Right hindlimb (tissue), 1 donor: ENCODE measurements at regions not wholly inside any gene's neighbourhood (a gene's known extent, or its start where the extent isn't known, plus 50 kb on each side); places are given as distances from the start of the nearest gene placed in this dataset.

ENCODE experiments used
- DNase-seq: peaks from one replicate; pipeline ENCODE4 v3.0.0-alpha.2; 2018

DNA sequence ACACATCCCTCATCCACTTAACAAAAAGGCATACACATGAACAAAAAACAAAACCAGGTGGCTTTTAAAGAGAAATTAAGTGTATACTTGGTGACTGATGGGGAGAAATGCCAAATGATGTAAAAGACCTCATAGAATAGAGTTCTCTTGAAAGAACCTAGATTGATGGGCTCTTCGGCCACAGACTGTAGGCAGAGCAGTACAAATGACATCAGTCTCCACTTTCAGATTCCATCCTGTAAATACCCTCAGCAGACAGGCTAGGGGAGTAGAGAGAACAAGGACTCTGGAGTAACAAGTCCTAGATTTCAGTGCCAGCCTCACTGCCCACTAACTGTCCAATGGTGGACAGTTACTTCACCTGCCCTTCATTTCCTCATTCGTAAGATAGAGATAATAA lies 203.8 kb downstream of the MZT1 start:
- DNase-seq, result no peak

DNA sequence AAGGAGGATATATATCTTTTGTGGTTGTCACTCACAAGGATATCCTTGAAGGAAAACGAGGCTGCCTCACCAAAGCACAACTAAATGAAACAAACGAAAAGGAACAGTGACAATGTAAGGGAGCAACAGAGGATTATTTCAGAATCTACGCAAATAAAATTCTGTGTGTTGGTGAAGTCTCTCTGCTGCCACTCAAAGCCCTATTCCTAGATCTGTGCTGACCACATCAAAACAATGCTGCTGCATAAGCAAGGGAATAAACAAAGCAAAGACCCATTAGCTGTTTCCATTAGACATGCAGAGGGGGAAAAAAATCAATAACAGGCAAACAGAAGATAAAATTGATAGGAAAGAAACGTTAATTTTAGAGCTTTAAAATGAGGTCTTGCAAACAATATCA lies 204.4 kb downstream of the MZT1 start:
- no peak for DNase-seq

DNA sequence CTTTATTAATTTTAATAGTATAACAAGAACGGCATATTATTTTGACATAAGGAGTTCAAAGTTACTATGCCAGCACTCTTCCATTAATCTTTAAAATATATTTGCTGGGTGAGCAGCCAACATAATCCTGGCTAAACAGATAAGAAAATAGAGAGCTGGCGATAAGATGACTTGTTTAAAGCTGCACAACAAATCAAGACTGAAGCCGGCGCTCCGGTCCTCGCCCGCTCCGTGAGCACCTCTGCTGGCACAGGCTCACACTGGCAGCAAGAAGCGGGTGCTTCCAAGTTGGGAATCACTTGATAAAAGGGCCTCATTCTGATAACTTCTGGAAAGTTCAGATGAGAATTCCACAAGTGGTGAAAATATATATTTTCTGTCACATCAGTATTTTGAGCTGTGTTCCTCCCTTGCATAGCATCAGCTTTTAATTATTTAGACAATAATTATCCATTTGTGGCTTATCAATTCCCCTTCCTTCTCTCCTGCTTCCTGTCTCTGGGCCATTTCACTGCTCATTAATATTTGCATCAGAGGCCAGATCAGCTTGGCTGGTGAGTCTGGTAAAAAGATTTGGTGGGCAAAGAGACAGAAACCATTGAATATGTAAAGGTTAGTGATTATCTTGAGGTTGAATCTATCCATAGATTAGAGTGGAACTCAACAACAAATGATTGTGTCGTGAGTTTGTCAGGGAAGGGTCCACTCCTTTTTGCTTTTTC lies 205.3 kb downstream of the MZT1 start:
- no peak for DNase-seq

DNA sequence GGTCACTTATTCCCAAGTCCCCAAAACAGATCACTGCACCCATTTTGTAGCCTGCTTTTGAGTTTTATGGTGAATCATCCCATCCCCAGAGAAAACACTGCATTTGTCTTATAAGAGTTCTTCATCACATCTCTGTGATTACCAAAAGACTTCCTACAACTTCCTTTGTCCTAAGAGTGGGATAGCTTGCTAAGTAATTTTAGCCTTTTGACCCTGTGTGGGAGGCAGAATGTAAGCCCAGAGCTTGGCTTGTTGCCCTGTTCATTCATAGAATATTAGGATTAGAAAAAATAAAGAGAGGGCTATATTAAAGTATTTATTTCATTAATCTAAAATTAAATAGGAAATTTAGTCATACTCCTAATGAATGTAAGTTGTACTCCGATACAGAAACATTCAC lies 213.3 kb downstream of the MZT1 start:
- no peak for DNase-seq

DNA sequence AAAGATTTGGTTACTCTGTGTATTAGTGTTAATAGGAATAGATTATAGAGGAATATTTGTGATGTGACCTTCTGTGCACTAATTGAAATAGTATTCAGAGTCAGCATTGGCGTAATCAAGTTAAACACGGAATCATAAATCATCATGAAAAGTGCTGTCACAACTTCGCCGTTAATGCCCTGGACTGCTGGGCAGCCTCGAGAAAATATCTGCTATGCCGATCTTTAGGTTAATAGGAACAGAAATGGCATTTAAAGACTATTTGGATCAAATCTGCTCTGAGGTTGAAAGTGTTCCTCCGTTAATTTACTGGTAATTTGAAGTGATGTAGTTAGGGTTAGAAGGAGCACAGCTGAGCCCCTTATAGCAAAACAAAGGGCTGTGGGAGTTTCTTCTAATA lies 219.0 kb downstream of the MZT1 start:
- DNase-seq, result no peak

DNA sequence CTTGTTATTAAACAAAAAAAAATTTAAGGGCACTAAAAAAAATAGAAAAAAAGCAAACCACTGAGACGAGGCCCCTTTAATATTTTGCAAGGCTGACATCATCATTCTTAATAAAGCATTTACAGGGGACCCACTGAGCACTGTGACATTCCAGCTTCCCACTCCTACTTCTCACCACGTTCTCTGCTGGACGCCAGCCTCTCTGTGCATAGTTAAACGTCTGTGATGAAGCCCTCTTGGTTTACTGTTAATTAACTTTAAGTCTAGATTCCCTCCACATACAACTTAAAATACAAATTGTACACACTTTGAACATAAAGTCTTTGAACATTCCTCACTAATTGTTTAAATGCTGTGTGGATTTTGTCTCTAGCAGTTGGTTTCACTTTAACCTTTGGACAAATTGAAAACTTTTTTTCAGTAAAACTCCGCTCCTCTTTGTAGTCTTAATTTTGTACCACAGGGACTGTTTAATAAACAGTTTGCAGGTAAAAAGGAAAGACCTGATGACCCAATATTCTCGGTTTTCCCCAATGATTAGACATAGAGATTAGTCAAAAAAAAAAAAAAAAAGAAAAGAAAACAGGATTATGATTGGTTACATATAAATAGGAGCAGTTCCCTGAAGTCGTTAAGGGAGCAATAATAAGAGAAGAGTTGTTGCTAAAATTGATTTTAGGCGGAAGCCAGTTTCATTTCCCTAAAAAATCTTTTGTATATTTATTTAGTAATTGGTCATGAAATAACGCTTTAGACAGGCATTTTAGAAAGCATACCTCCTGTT lies 219.8 kb downstream of the MZT1 start:
- no peak for DNase-seq

DNA sequence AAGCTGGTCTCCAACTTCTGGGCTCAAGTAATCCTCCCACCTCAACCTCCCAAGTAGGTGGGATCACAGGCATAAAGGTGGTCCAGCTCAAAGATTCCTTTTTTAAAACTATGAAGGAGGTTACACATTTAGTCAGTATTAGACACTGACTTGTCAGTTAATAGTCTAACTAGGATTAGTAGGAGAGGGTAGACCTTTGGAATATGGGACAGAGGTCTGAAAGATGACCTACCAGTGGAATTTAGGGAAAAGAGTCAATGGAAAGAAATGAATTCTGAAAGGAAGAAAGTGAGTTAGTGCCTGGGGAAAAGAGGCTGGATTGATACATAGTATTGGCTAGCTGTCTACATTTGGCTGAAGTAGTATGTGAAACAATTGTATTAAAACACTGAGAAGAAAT lies 220.7 kb downstream of the MZT1 start:
- DNase-seq, result no peak

DNA sequence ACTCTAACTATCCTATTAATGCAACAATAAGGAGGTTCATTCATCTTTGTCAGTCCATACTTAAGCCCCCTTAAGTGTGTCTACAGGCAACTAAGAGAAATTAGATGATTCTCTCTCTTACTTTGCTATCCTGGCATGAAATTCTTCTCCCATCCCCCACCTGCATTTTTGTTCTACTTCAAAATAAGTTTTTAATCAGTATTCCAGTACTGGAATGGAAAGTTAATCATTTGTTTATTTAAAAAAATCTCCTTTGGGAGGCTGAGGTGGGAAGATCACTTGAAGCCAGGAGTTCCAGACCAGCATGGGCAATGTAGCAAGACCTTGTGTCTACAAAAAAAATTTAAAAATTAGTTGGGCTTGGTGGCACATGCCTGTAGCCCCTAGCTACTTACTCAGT lies 222.1 kb downstream of the MZT1 start:
- no peak for DNase-seq

DNA sequence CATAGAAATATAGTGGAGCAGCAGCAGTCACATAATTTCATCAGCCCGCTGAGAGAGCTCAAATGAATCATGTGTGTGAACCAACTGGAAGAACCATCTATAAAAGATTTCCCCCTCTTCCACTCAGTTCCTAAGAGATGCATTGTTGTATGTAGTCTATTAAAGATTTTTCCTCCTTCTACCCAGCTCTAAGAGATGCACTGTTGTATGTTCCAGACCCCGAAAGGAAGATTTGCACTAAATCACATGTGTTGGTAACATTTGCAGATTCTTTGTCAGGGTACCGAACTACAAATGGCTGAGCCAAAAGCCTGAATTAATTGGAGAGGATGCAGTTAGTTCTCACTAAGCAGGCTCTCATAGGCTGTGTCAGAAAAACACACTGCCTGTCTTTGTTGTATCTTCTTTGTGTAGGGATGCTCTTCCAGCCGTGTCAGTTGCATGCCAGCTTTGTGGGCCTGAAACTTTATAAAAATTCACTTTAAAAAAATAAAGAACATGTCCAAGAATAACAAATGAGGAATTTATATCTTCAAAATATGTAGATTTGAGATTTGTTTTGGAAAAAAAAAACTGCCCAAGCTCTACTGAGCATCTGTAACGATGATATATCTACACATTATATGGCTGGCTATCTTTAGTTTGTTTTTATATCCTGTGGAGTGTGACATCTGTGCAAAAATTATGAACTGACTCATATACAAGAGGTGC lies 223.1 kb downstream of the MZT1 start:
- DNase-seq, result no peak

DNA sequence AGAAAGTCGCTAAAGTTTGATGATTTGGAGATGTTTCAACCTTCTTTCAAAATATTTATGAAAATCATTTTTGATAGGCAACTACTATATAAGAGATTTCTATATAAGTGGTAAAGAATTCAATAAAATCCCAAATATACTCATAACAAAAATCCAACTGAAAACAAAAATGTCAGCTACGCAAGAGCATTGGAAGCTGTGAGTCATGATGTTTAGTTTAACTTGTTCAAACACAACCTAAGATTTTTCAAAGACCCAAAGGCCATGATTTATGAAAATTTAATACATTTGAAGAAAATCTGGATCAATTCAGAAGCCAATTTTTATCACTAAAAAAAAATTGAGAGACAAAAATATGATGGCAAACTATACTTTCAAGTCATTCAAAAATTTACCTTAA lies 226.6 kb downstream of the MZT1 start:
- DNase-seq, result no peak

DNA sequence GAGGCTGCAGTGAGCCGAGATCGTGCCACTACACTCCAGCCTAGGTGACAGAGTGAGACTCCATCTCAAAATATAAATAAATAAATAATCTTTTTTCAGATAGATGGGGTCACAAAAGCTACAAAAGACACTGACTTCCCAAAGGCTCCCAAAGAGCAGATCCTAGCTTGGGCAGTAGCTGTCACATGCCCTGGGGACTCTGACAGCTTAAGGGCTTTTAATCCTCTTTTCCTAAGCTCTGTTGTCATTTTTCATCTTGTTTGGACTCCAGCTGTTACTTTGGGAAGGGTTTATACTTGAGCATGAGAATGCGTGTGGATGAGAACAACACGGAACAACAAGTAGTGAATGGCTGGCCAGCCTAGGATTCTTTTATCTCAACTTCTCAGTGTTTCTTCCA lies 231.7 kb downstream of the MZT1 start:
- no peak for DNase-seq

DNA sequence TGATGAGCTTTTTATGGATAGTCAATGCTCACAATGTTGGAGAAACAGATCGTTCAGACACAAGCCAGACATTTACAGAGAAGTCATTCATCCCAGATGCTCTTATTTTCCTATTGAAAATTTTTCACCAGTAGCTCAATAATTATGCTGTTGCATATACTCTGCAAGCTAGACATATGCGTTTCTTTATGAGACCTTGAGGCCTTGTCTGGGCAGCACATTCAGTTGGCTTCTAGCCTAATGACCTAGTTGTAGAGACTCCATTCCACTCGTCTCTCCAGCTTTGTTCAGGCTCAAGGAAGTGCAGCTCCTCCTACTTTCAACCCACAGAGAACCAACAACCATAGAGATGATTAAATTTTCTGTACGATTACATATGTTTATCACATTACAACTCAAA lies 237.7 kb downstream of the MZT1 start:
- DNase-seq, result no peak

DNA sequence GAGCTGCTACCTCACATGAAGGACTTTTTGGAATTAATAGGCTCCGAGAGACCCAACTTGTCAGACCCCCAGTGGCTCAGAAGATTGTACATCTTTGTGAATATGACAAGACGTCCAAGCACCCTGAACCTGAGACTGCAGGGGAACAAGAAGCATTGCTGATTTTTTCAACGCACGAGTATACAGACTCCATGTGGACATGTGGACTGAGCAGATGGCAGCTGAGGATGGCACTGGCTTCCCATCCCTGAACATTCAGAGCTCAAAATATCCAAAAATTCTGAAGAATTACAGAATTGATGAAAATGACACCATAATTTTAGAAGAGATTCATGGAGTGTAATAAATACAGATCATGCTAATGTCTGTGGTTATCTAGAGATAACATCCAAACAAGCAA lies 254.1 kb downstream of the MZT1 start:
- DNase-seq, result no peak

DNA sequence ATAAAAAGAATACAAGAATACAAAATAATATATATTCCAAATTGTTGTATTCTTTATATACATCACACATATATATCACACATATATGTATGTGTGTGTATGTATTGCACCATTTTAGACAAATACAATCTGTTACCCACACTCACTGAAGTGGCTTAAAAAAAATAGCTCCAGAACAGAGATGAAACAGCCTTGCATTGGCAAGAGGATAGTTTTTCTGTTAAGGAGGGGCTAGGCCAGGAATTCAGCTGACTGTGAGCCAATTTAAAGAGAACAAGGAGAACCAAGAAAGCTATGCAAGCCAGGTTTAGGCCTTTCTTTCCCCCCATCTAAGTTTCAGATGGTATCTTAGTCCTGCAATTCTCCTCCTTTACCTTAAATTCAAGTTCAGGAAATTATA lies 257.5 kb downstream of the MZT1 start:
- no peak for DNase-seq

DNA sequence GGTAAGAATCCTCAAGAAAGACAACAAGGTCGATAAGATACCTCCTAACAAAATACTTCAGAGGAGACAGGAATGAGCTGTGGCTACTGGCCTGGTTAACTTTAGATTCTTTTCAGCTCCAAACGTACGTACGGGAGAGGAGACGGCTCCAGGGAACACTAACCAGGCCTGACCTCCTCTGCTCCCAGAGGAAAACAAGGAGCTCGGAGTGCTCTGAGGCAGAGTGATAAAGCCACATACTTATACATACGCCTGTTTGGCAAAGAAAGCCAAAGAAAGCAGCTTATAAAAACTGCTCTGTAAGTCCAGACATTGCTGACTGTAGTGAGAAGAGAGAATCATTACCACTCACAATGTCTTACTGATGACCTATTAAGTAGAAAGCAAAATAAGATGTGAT lies 263.9 kb downstream of the MZT1 start:
- no peak for DNase-seq

DNA sequence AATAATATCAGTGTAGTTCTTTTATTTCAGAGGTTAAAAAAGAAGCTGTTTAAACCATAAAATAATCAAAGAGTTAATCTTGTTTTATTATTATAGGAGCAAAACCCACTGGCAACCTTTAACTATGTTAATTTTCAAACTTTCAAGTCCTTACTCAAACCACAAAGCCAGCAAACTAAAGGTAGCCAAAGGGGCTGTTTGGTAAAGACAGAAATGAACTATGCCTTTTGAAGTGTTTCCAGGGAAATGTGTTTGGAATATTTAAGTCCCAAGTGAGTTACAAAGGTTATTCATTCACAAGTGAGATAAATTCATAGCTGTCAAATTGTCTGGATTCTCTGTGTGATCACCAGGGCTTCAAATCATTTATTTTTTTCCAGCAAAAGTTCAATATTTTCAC lies 264.7 kb downstream of the MZT1 start:
- DNase-seq, result no peak

DNA sequence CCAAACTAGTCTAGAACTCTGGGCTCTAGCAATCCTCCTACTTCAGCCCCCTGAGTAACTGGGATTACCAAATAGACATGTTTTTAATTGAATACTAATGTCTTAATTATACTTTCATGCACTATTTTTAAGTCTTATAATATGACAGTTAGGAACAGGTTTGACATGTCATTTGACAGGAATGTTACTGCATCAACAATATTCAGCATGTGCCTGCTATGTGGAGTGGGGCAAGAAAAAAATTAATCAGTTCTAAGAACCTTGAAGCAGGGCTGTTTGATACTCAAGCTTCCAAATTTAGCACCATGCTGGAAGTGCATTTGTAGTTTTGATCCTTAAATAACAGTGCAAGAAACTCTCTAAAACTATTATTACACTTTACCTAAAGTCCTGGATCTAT lies 265.3 kb downstream of the MZT1 start:
- DNase-seq, result no peak

DNA sequence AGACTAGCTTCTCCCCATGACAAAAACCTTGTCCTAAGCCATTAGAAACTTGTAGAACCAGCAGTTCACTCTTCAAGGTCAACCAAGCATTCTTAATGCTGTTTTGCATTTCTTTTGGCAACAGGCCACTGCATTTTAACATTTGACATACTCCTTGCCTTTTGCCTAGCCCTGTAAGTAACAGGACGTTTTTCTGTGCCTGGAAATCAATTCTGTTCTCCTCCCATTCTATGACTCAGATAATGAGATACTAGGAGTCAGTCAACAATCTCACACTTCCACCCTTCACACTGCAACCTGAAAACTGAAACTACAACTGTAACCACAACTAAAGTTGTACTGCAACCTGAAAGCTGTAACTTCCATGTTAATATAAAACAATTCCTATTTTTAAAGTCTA lies 268.7 kb downstream of the MZT1 start:
- no peak for DNase-seq

DNA sequence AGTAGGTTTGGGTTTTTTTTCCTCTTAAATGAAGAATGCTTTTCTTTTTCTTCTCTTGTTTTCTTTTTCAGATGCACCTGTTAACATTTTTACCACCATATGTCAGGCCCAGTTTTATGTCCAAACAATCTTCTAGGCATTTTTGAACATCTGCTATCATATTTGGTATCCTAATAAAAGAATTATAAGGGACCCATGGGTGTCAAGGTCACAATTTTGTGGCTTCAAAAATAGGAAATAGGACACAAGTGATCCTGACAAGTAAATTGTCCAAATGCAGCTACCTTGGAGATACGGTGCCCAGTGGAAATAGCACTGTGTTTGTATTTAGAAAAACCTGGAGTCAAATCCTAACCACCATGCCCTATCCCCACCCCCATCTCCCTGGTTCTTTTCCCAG lies 270.3 kb downstream of the MZT1 start:
- DNase-seq, result no peak

DNA sequence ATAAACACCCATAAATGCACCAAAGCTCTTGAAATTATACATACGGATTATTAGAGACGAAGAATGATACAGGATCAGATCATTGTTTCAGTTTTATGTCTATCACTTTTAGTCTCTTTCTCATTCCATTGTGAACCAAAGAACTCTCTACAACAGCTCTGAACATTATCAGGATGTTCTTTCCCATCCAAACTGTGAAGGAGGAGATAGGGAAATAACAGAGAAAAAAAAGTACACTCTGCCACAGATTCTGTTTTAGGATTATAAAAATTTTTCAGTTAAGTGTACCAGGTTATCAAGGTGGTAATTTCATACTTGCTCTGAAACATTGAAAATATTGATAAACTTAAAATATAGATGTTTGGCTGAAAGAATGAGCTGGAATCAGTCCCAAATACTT lies 270.9 kb downstream of the MZT1 start:
- no peak for DNase-seq

DNA sequence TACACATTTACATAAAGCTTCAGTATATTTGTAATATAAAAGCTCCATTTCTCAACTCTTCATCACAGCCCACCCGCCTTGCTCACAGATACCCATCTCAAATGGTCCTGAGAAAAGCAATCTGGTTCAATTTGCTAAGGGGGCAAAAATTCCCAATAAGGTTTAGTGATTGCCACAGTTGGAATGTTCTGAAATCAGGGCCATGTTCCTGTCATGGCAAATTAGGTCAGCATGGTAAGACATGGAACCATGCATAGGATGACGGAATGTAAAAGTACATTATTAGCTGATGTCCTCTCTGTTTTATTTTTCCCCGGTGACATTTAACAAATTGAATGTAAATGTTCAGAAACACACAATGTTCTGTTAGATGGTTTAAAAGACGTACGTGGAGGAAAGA lies 274.3 kb downstream of the MZT1 start:
- DNase-seq, result no peak

DNA sequence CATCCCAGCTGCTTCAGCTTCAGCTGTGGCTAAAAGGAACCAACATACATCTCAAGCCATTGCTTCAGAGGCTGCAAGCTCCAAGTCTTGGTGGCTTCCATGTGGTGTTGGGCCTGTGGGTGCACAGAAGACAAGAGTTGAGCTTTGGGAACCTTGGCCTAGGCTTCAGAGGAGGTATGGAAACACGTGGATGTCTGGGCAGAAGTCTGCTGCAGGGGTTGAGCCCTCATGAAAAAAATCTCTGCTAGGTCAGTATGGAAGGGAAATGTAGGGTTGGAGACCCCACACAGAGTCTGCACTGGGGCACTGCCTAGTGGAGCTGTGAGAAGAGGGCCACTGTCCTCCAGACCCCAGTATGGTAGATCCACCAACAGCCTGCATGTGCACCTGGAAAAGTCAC lies 279.3 kb downstream of the MZT1 start:
- no peak for DNase-seq

DNA sequence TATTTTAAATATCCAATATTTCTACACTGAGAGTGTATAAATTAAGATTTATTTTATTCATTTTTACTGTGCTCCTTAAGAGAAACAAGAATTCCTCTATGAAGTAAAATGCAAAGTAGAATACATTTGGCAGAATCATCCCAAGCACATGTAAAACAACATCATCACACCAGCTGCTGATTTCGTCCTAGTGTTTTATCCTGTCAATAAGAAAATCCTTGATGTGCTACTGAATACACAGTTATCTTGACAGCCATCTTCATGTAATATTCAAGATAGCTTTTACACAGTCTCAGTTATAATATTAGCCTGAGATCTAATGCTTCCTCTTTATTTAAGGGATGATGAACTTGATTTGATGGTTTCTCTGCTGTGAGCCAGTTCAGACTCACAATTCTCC lies 282.4 kb downstream of the MZT1 start:
- no peak for DNase-seq

DNA sequence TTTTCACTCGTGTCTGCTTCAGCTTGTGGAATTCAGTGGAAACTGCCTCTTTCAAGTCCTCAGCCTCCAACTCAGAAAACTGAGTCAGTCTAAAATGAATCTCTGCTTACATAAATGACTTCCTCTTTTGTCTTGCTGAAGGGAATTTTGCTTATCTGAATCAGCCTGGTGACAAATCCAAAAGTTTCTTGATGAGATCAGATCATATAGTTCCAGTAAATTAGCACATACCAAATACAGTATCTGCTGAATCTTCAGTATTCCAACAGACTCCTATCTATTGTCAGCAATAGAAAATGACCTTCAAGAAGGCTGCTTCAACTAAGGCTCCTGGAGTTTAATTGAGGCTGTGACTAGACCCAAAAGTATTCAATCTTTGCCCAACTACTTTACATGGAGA lies 290.0 kb downstream of the MZT1 start:
- no peak for DNase-seq
